ENCODE measurements at regions not wholly inside any gene's neighbourhood (a gene's known extent, or its start where the extent isn't known, plus 50 kb on each side); places are given as distances from the start of the nearest gene placed in this dataset.

- TF ChIP-seq REST (IDR thresholded peaks at IDR 0.05; ENCODE audit: low read depth): no peak
These were observed 357.1 kb upstream of the POU3F2 start (continued) for GRCh38 chr6:98477231-98477630.

GRCh38 chr6:98484696-98485095 is 349.7 kb upstream of the POU3F2 start:
- Histone ChIP-seq H2AFZ (ENCODE audit: low read depth, low read length, poor library complexity, severe bottlenecking) (no peak overlapping the region), H3K4me2 (ENCODE audit: low read length) (no peak overlapping the region), H3K36me3 (ENCODE audit: control insufficient read depth in 1 of 2, insufficient read depth in 2 of 2, low read length in 2 of 2) (no peaks in the 10 kb centered on the region), H3K4me3 (replicated peaks in 1 of 2; ENCODE audit: low read depth in 1 of 2, low read length in 2 of 2) (no peak overlapping the region), H3K79me2 (ENCODE audit: insufficient read depth, low read length) (no peaks in the 10 kb centered on the region), H3K9me3 (ENCODE audit: control insufficient read depth in 1 of 2, insufficient read depth in 1 of 2, low read depth in 1 of 2, low read length in 2 of 2) (no peaks in the 10 kb centered on the region), H3K27ac (ENCODE audit: low read depth, low read length) (no peak overlapping the region), H4K20me1 (ENCODE audit: insufficient read depth) (no peaks in the 10 kb centered on the region), H3K27me3 (ENCODE audit: insufficient read depth, low read length) (peaks cover 9% of the 10 kb centered on the region; the same call in 1 of the 2 replicates), H3K9me2 (ENCODE audit: insufficient read depth) (no peaks in the 10 kb centered on the region), H3K4me1 (ENCODE audit: control insufficient read depth in 1 of 2, insufficient read depth in 2 of 2, low read length in 2 of 2) (no peaks in the 10 kb centered on the region), H3K9ac (ENCODE audit: low read length) (no peak overlapping the region)
- DNase-seq (ENCODE audit: low read depth, low spot score) (no peak), ATAC-seq (no peak)
- ChIA-PET POLR2A (no interaction called here), CTCF (no interaction called here), RAD21 (ENCODE audit: low non-redundant PET in 1 of 2, low total read pairs in 2 of 2, uncharacterized antibody in 2 of 2, unreplicated experiment in 2 of 2) (no interaction called here)
- BruUV-seq (replicated peaks): no TSS peak
- intact Hi-C loops (cut with micrococcal nuclease): no loop called here
- TF ChIP-seq CEBPB (IDR thresholded peaks at IDR 0.05; ENCODE audit: low read depth) (no peak), ELF1 (IDR thresholded peaks at IDR 0.05; ENCODE audit: borderline replicate concordance, low read depth) (no peak), TCF7L2 (IDR thresholded peaks at IDR 0.05; ENCODE audit: borderline replicate concordance, extremely low read depth, insufficient read depth, insufficient read length) (no peak), ATF3 (IDR thresholded peaks at IDR 0.05) (no peak), ZFX (IDR thresholded peaks at IDR 0.05) (no peak), POLR2AphosphoS5 (IDR thresholded peaks at IDR 0.05; ENCODE audit: low read depth, low read length) (no peak), SIN3A (IDR thresholded peaks at IDR 0.05; ENCODE audit: low read depth) (no peak), EZH2phosphoT487 (IDR thresholded peaks at IDR 0.05; ENCODE audit: borderline replicate concordance) (no peak), CTCF (IDR thresholded peaks at IDR 0.05 in 2 of 3, conservative IDR thresholded peaks at IDR 0.05 in 1 of 3; ENCODE audit: borderline replicate concordance in 1 of 3, insufficient read depth in 1 of 3, low read depth in 2 of 3, low read length in 2 of 3) (no peak), MAX (IDR thresholded peaks at IDR 0.05) (no peak), RAD21 (IDR thresholded peaks at IDR 0.05; ENCODE audit: low read depth) (no peak), SRF (IDR thresholded peaks at IDR 0.05; ENCODE audit: low read depth) (no peak), EGR1 (IDR thresholded peaks at IDR 0.05; ENCODE audit: low read depth) (no peak), JUND (IDR thresholded peaks at IDR 0.05) (no peak), POLR2A (IDR thresholded peaks at IDR 0.05; ENCODE audit: borderline replicate concordance, extremely low read depth, insufficient read depth, insufficient read length) (no peak)
- TF ChIP-seq, protein P1, sequence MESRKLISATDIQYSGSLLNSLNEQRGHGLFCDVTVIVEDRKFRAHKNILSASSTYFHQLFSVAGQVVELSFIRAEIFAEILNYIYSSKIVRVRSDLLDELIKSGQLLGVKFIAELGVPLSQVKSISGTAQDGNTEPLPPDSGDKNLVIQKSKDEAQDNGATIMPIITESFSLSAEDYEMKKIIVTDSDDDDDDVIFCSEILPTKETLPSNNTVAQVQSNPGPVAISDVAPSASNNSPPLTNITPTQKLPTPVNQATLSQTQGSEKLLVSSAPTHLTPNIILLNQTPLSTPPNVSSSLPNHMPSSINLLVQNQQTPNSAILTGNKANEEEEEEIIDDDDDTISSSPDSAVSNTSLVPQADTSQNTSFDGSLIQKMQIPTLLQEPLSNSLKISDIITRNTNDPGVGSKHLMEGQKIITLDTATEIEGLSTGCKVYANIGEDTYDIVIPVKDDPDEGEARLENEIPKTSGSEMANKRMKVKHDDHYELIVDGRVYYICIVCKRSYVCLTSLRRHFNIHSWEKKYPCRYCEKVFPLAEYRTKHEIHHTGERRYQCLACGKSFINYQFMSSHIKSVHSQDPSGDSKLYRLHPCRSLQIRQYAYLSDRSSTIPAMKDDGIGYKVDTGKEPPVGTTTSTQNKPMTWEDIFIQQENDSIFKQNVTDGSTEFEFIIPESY (IDR thresholded peaks at IDR 0.05; ENCODE audit: extremely low read depth, insufficient replicate concordance, low read length): no peak

Data from HCT116 (cell line).